ENCODE measurements at regions not wholly inside any gene's neighbourhood (a gene's known extent, or its start where the extent isn't known, plus 50 kb on each side); places are given as distances from the start of the nearest gene placed in this dataset.
"Not testable (repeated sequence)": the region's sequence is repeated elsewhere in the genome, so short reads cannot be mapped to it uniquely, and the experiment has no call there.

DNA sequence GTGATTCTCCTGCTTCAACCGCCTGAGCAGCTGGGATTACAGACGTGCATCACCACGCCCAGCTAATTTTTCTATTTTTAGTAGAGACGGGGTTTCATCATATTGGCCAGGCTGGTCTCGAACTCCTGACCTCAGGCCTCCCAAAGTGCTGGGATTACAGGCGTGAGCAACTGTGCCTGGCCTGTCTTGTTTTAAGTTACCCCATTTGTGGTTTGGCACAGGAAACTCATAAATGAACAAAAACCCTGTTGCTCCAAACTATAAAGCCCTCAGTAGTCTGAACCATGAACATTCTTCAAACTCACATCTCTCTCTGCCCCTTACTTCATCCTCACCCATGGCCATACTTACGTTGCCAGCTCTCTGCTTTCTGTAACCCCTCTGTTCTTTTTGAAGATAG lies 61.7 kb downstream of the RHOU start:
- H3K9me3 ChIP-seq; H3K27me3 ChIP-seq; DNase-seq; H3K4me3 ChIP-seq; ATAC-seq; H3K36me3 ChIP-seq; intact Hi-C loops (cut with DNase I); H3K27ac ChIP-seq; H3K4me1 ChIP-seq: not testable (repeated sequence)
- WGBS (ENCODE audit: insufficient coverage, low coverage, low lambda C conversion rate, missing lambda C conversion rate), result 69% methylated on average over 7 of the region's 7 CpGs

DNA sequence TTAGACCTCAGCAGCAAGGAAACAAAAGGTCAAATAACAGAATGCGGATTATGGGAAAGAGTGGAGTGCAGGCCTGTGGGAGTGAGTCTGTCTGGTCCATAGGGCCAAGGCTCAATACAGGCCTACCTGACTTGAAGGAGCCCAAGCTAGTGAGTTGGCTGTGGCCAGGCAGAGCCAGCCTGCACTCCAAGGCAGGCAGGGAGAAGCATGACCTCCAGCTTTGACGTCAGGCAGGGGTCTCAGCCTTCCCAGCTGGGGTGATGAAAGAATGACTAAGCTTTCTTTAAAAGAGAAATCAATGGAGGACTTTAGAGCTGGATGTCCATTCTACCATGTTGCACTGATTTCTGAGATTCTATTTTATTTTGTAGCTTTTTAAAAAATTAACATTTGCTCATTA lies 62.8 kb downstream of the RHOU start:
- 71% methylated on average over 2 of the region's 2 CpGs for WGBS (ENCODE audit: insufficient coverage, low coverage, low lambda C conversion rate, missing lambda C conversion rate)
- Histone ChIP-seq H3K36me3 (no peaks in the 10 kb centered on the region), H3K4me3 (no peak overlapping the region), H3K9me3 (no peaks in the 10 kb centered on the region), H3K27me3 (no peaks in the 10 kb centered on the region), H3K27ac (no peak overlapping the region), H3K4me1 (peaks cover 0 to 11% (median 2%) of the 10 kb centered on the region in 4 donors)
- DNase-seq (no peak), ATAC-seq (no peak)
- no peak for TF ChIP-seq POLR2A (IDR thresholded peaks at IDR 0.05)
- TF ChIP-seq, protein P1, sequence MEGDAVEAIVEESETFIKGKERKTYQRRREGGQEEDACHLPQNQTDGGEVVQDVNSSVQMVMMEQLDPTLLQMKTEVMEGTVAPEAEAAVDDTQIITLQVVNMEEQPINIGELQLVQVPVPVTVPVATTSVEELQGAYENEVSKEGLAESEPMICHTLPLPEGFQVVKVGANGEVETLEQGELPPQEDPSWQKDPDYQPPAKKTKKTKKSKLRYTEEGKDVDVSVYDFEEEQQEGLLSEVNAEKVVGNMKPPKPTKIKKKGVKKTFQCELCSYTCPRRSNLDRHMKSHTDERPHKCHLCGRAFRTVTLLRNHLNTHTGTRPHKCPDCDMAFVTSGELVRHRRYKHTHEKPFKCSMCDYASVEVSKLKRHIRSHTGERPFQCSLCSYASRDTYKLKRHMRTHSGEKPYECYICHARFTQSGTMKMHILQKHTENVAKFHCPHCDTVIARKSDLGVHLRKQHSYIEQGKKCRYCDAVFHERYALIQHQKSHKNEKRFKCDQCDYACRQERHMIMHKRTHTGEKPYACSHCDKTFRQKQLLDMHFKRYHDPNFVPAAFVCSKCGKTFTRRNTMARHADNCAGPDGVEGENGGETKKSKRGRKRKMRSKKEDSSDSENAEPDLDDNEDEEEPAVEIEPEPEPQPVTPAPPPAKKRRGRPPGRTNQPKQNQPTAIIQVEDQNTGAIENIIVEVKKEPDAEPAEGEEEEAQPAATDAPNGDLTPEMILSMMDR (IDR thresholded peaks at IDR 0.05), result no peak
- intact Hi-C loops (cut with DNase I), result no loop called here

DNA sequence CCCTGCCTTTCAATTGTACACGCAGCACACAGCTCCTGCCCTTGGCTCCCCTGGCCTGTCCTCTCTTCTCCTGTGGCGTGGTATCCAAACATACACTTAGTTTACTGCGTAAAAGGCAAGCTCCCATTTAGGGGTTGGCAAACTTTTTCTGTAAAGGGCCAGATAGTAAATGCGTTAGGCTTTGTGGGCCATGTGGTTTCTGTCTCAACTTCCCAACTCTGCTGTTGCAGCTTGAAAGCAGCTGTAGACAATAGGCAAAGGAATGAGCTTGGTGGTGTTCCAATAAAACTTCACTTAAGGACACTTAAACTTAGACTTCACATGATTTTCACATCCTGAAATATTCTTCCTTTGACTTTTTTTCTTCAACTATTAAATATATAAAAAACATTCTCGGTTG lies 63.3 kb downstream of the RHOU start:
- no peak overlapping the region for H3K27ac ChIP-seq

DNA sequence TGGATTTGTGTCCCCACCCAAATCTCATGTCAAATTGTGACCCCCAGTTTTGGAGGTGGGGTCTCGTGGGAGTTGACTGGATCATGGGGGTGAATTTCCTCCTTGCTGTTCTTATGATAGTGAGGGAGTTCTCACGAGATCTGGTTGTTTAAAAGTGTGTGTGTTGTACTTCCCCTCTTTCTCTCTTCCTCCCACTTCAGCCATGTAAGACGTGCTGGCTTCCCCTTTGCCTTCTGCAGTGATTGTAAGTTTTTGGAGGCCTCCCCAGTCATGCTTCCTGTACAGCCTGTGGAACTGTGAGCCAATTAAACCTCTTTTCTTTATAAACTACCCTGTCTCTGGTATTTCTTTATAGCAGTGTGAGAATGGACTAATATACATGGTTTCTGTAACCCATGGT lies 64.6 kb downstream of the RHOU start:
- no peaks in the 10 kb centered on the region for H3K36me3 ChIP-seq
- no peak overlapping the region for H3K4me3 ChIP-seq
- no peak for DNase-seq
- 51% methylated on average over 3 of the region's 3 CpGs for WGBS (ENCODE audit: insufficient coverage, low coverage, low lambda C conversion rate, missing lambda C conversion rate)
- H3K27ac ChIP-seq, result no peak overlapping the region
- no peak for TF ChIP-seq POLR2A (IDR thresholded peaks at IDR 0.05)
- TF ChIP-seq, protein P1 (IDR thresholded peaks at IDR 0.05), result no peak
- peaks cover 0 to 21% (median 3%) of the 10 kb centered on the region in 4 donors for H3K4me1 ChIP-seq
- no peaks in the 10 kb centered on the region for H3K27me3 ChIP-seq
- intact Hi-C loops (cut with DNase I), result no loop called here
- H3K9me3 ChIP-seq, result no peaks in the 10 kb centered on the region
- ATAC-seq, result peak in 1 of 4 donors; percentile 15

More for the DNA sequence above, 63.3 kb downstream of the RHOU start:
- 68% methylated on average over 5 of the region's 5 CpGs for WGBS (ENCODE audit: insufficient coverage, low coverage, low lambda C conversion rate, missing lambda C conversion rate)
- Histone ChIP-seq H3K4me1 (peaks cover 0 to 16% (median 2%) of the 10 kb centered on the region in 4 donors), H3K9me3 (no peaks in the 10 kb centered on the region), H3K36me3 (no peaks in the 10 kb centered on the region), H3K4me3 (no peak overlapping the region), H3K27me3 (no peaks in the 10 kb centered on the region)
- TF ChIP-seq, protein P1 (IDR thresholded peaks at IDR 0.05), result no peak
- no peak for ATAC-seq
- DNase-seq, result no peak
- intact Hi-C loops (cut with DNase I), result no loop called here

DNA sequence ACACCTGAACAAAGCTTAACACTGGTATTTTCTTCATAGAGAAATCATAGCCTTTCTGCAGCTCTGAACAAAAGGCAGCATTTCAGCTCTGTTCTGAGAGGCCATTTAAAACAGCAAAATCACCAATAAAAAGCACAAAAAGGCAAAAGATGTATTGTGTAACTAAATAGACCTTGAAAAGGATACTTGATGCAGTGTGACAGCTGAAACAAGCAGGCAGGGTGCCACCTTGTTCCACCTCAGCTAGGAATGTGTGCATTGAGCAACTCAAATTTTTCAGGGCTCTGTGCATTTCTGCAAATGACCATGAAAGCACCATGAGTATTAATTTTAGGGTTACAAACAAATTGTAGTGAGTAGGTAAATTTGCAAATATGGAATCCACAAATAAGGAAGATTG lies 65.8 kb downstream of the RHOU start:
- intact Hi-C loops (cut with DNase I), result no loop called here
- no peaks in the 10 kb centered on the region for H3K9me3 ChIP-seq
- peaks cover 0 to 21% (median 3%) of the 10 kb centered on the region in 4 donors for H3K4me1 ChIP-seq
- no peak overlapping the region for H3K27ac ChIP-seq
- H3K36me3 ChIP-seq, result no peaks in the 10 kb centered on the region
- no peak overlapping the region for H3K4me3 ChIP-seq
- ATAC-seq (peak in 1 of 4 donors; percentile 24), DNase-seq (no peak)
- no peaks in the 10 kb centered on the region for H3K27me3 ChIP-seq
- no peak for TF ChIP-seq POLR2A (IDR thresholded peaks at IDR 0.05)
- TF ChIP-seq, protein P1 (IDR thresholded peaks at IDR 0.05), result no peak

All from right lobe of liver (tissue), 6 donors.